ENCODE measurements at regions not wholly inside any gene's neighbourhood (a gene's known extent, or its start where the extent isn't known, plus 50 kb on each side); places are given as distances from the start of the nearest gene placed in this dataset.
"Not testable (repeated sequence)": the region's sequence is repeated elsewhere in the genome, so short reads cannot be mapped to it uniquely, and the experiment has no call there.

GRCh38 chr9:31061592-31061991 is 1322.9 kb upstream of the ACO1 start:
- H3K36me3 Mint-ChIP-seq, H3K27me3 Mint-ChIP-seq, H3K27ac Mint-ChIP-seq, H3K4me1 Mint-ChIP-seq, H3K4me3 Mint-ChIP-seq, H3K9me3 Mint-ChIP-seq: not testable (repeated sequence)

- H3K36me3 Mint-ChIP-seq = no peaks in the 10 kb centered on the region
- no peaks in the 10 kb centered on the region for H3K9me3 Mint-ChIP-seq
- H3K4me1 Mint-ChIP-seq = no peaks in the 10 kb centered on the region
- no peak overlapping the region for H3K4me3 Mint-ChIP-seq
- peaks cover 3% of the 10 kb centered on the region for H3K27me3 Mint-ChIP-seq
- H3K27ac Mint-ChIP-seq = no peak overlapping the region
These were observed 1318.8 kb upstream of the ACO1 start for GRCh38 chr9:31065691-31066090.

- Mint-ChIP-seq H3K9me3 (peaks cover 0 to 3% (median 0%) of the 10 kb centered on the region in 3 donors), H3K27me3 (peaks cover 3% of the 10 kb centered on the region), H3K36me3 (no peaks in the 10 kb centered on the region), H3K4me1 (no peaks in the 10 kb centered on the region), H3K27ac (no peak overlapping the region), H3K4me3 (no peak overlapping the region)
These were observed 1317.0 kb upstream of the ACO1 start for GRCh38 chr9:31067418-31067817.

- Mint-ChIP-seq H3K4me1 (no peaks in the 10 kb centered on the region), H3K9me3 (peaks cover 0 to 3% (median 0%) of the 10 kb centered on the region in 3 donors)
These were observed 1312.7 kb upstream of the ACO1 start for GRCh38 chr9:31071606-31072286.

GRCh38 chr9:31078175-31078574 is 1306.3 kb upstream of the ACO1 start:
- Mint-ChIP-seq H3K27ac (no peak overlapping the region), H3K4me3 (no peak overlapping the region), H3K9me3 (peaks cover 0 to 2% (median 0%) of the 10 kb centered on the region in 3 donors), H3K36me3 (no peaks in the 10 kb centered on the region), H3K4me1 (no peaks in the 10 kb centered on the region), H3K27me3 (no peaks in the 10 kb centered on the region)

More at GRCh38 chr9:31071606-31072286, 1312.7 kb upstream of the ACO1 start:
- Mint-ChIP-seq H3K4me3 (no peak overlapping the region), H3K27me3 (peaks cover 3% of the 10 kb centered on the region), H3K36me3 (no peaks in the 10 kb centered on the region), H3K27ac (no peak overlapping the region)

- H3K27ac Mint-ChIP-seq = no peak overlapping the region
- no peaks in the 10 kb centered on the region for H3K27me3 Mint-ChIP-seq
- peaks cover 0 to 2% (median 0%) of the 10 kb centered on the region in 3 donors for H3K9me3 Mint-ChIP-seq
- H3K4me1 Mint-ChIP-seq = no peaks in the 10 kb centered on the region
- no peak overlapping the region for H3K4me3 Mint-ChIP-seq
- H3K36me3 Mint-ChIP-seq = no peaks in the 10 kb centered on the region
These were observed 1300.1 kb upstream of the ACO1 start for GRCh38 chr9:31084350-31084749.

- no peaks in the 10 kb centered on the region for H3K4me1 Mint-ChIP-seq
- H3K27me3 Mint-ChIP-seq = no peaks in the 10 kb centered on the region
- H3K27ac Mint-ChIP-seq = no peak overlapping the region
- peaks cover 0 to 2% (median 0%) of the 10 kb centered on the region in 3 donors for H3K9me3 Mint-ChIP-seq
- H3K36me3 Mint-ChIP-seq = peaks cover 1% of the 10 kb centered on the region
- H3K4me3 Mint-ChIP-seq = no peak overlapping the region
These were observed 1294.8 kb upstream of the ACO1 start for GRCh38 chr9:31089549-31090221.

- peaks cover 1% of the 10 kb centered on the region for H3K36me3 Mint-ChIP-seq
- H3K27me3 Mint-ChIP-seq = no peaks in the 10 kb centered on the region
- no peak overlapping the region for H3K27ac Mint-ChIP-seq
- H3K9me3 Mint-ChIP-seq = no peaks in the 10 kb centered on the region
- H3K4me1 Mint-ChIP-seq = no peaks in the 10 kb centered on the region
- no peak overlapping the region for H3K4me3 Mint-ChIP-seq
These were observed 1284.1 kb upstream of the ACO1 start for GRCh38 chr9:31100311-31100710.

GRCh38 chr9:31103836-31104235 is 1280.6 kb upstream of the ACO1 start:
- no peak overlapping the region for H3K27ac Mint-ChIP-seq
- H3K4me1 Mint-ChIP-seq = no peaks in the 10 kb centered on the region
- no peaks in the 10 kb centered on the region for H3K27me3 Mint-ChIP-seq
- peaks cover 1% of the 10 kb centered on the region for H3K36me3 Mint-ChIP-seq
- no peak overlapping the region for H3K4me3 Mint-ChIP-seq
- no peaks in the 10 kb centered on the region for H3K9me3 Mint-ChIP-seq

GRCh38 chr9:31104249-31104648 is 1280.2 kb upstream of the ACO1 start:
- no peaks in the 10 kb centered on the region for H3K27me3 Mint-ChIP-seq
- peaks cover 1% of the 10 kb centered on the region for H3K36me3 Mint-ChIP-seq
- H3K4me1 Mint-ChIP-seq = no peaks in the 10 kb centered on the region
- no peaks in the 10 kb centered on the region for H3K9me3 Mint-ChIP-seq
- H3K4me3 Mint-ChIP-seq = no peak overlapping the region
- no peak overlapping the region for H3K27ac Mint-ChIP-seq

- H3K4me1 Mint-ChIP-seq = no peaks in the 10 kb centered on the region
- no peak overlapping the region for H3K27ac Mint-ChIP-seq
- no peaks in the 10 kb centered on the region for H3K36me3 Mint-ChIP-seq
- H3K9me3 Mint-ChIP-seq = peaks cover 2 to 3% (median 3%) of the 10 kb centered on the region in 3 donors
- H3K4me3 Mint-ChIP-seq = no peak overlapping the region
- H3K27me3 Mint-ChIP-seq = no peaks in the 10 kb centered on the region
These were observed 1272.0 kb upstream of the ACO1 start for GRCh38 chr9:31112491-31112890.

- Mint-ChIP-seq H3K36me3 (no peaks in the 10 kb centered on the region), H3K9me3 (peaks cover 2 to 3% (median 3%) of the 10 kb centered on the region in 3 donors), H3K27ac (no peak overlapping the region), H3K27me3 (no peaks in the 10 kb centered on the region), H3K4me3 (no peak overlapping the region), H3K4me1 (no peaks in the 10 kb centered on the region)
These were observed 1270.1 kb upstream of the ACO1 start for GRCh38 chr9:31114346-31114745.

GRCh38 chr9:31119890-31120454 is 1264.5 kb upstream of the ACO1 start:
- Mint-ChIP-seq H3K9me3 (peaks cover 2 to 5% (median 3%) of the 10 kb centered on the region in 3 donors), H3K27ac (no peak overlapping the region), H3K4me1 (peaks cover 0 to 3% (median 0%) of the 10 kb centered on the region in 3 donors), H3K36me3 (no peaks in the 10 kb centered on the region), H3K27me3 (peaks cover 2% of the 10 kb centered on the region), H3K4me3 (no peak overlapping the region)

GRCh38 chr9:31124389-31124788 is 1260.1 kb upstream of the ACO1 start:
- Mint-ChIP-seq H3K36me3 (no peaks in the 10 kb centered on the region), H3K27me3 (peaks cover 2% of the 10 kb centered on the region), H3K4me1 (peaks cover 0 to 3% (median 0%) of the 10 kb centered on the region in 3 donors), H3K4me3 (no peak overlapping the region), H3K27ac (no peak overlapping the region), H3K9me3 (peaks cover 0 to 2% (median 0%) of the 10 kb centered on the region in 3 donors)

GRCh38 chr9:31135567-31135966 is 1248.9 kb upstream of the ACO1 start:
- no peaks in the 10 kb centered on the region for H3K36me3 Mint-ChIP-seq
- H3K27me3 Mint-ChIP-seq = no peaks in the 10 kb centered on the region
- H3K9me3 Mint-ChIP-seq = no peaks in the 10 kb centered on the region
- H3K27ac Mint-ChIP-seq = no peak overlapping the region
- no peak overlapping the region for H3K4me3 Mint-ChIP-seq
- H3K4me1 Mint-ChIP-seq = no peaks in the 10 kb centered on the region

- H3K36me3 Mint-ChIP-seq = no peaks in the 10 kb centered on the region
- H3K4me3 Mint-ChIP-seq = no peak overlapping the region
- H3K9me3 Mint-ChIP-seq = no peaks in the 10 kb centered on the region
- H3K27me3 Mint-ChIP-seq = no peaks in the 10 kb centered on the region
- no peaks in the 10 kb centered on the region for H3K4me1 Mint-ChIP-seq
- H3K27ac Mint-ChIP-seq = no peak overlapping the region
These were observed 1247.9 kb upstream of the ACO1 start for GRCh38 chr9:31136524-31136923.

Measured in IgD-negative memory B cell (primary cell).